ENCODE measurements at regions not wholly inside any gene's neighbourhood (a gene's known extent, or its start where the extent isn't known, plus 50 kb on each side); places are given as distances from the start of the nearest gene placed in this dataset.

- no peaks in the 10 kb centered on the region for H3K79me2 ChIP-seq (ENCODE audit: low read length)
- no peaks in the 10 kb centered on the region for H3K36me3 ChIP-seq (replicated peaks; ENCODE audit: low read depth, low read length)
Observed at GRCh38 chr12:20181416-20182180, 186.7 kb upstream of the PDE3A start.

GRCh38 chr12:20183563-20183962, 184.8 kb upstream of the PDE3A start:
- no peak overlapping the region for H2AFZ ChIP-seq (ENCODE audit: low read depth, low read length)
- H3K27ac ChIP-seq (ENCODE audit: low read length): no peak overlapping the region

More at GRCh38 chr12:20181416-20182180, 186.7 kb upstream of the PDE3A start:
- no peaks in the 10 kb centered on the region for H4K20me1 ChIP-seq (ENCODE audit: insufficient read depth, low read length)
- TF ChIP-seq EZH2phosphoT487 (IDR thresholded peaks at IDR 0.05; ENCODE audit: low read depth): no peak
- no peak for TF ChIP-seq CTCF (IDR thresholded peaks at IDR 0.05; ENCODE audit: low read depth, low read length)
- H3K9me3 ChIP-seq (ENCODE audit: insufficient read depth, low read length): no peaks in the 10 kb centered on the region
- H3K27me3 ChIP-seq (ENCODE audit: low read depth, low read length): no peaks in the 10 kb centered on the region
- no peak overlapping the region for H3K9ac ChIP-seq (ENCODE audit: low read length)
- H3K4me2 ChIP-seq (ENCODE audit: low read length): no peak overlapping the region
- H3K4me1 ChIP-seq (ENCODE audit: low read length): no peaks in the 10 kb centered on the region
- H3K27ac ChIP-seq (ENCODE audit: low read length): no peak overlapping the region
- no peak overlapping the region for H2AFZ ChIP-seq (ENCODE audit: low read depth, low read length)
- no peak overlapping the region for H3K4me3 ChIP-seq (ENCODE audit: low read length)

GRCh38 chr12:20184514-20184913, 183.8 kb upstream of the PDE3A start:
- Histone ChIP-seq H4K20me1 (ENCODE audit: insufficient read depth, low read length) (no peaks in the 10 kb centered on the region), H3K4me3 (ENCODE audit: low read length) (no peak overlapping the region), H3K79me2 (ENCODE audit: low read length) (no peaks in the 10 kb centered on the region), H3K27me3 (ENCODE audit: low read depth, low read length) (no peaks in the 10 kb centered on the region), H2AFZ (ENCODE audit: low read depth, low read length) (no peak overlapping the region), H3K4me1 (ENCODE audit: low read length) (peaks cover 17% of the 10 kb centered on the region), H3K36me3 (replicated peaks; ENCODE audit: low read depth, low read length) (no peaks in the 10 kb centered on the region), H3K9ac (ENCODE audit: low read length) (no peak overlapping the region), H3K27ac (ENCODE audit: low read length) (no peak overlapping the region), H3K4me2 (ENCODE audit: low read length) (no peak overlapping the region), H3K9me3 (ENCODE audit: insufficient read depth, low read length) (no peaks in the 10 kb centered on the region)
- no peak for TF ChIP-seq CTCF (IDR thresholded peaks at IDR 0.05; ENCODE audit: low read depth, low read length)

More at GRCh38 chr12:20183563-20183962, 184.8 kb upstream of the PDE3A start:
- Histone ChIP-seq H3K4me1 (ENCODE audit: low read length) (peaks cover 12% of the 10 kb centered on the region), H3K4me2 (ENCODE audit: low read length) (no peak overlapping the region), H3K36me3 (replicated peaks; ENCODE audit: low read depth, low read length) (no peaks in the 10 kb centered on the region), H3K27me3 (ENCODE audit: low read depth, low read length) (no peaks in the 10 kb centered on the region), H4K20me1 (ENCODE audit: insufficient read depth, low read length) (no peaks in the 10 kb centered on the region), H3K9me3 (ENCODE audit: insufficient read depth, low read length) (no peaks in the 10 kb centered on the region), H3K79me2 (ENCODE audit: low read length) (no peaks in the 10 kb centered on the region), H3K9ac (ENCODE audit: low read length) (no peak overlapping the region), H3K4me3 (ENCODE audit: low read length) (no peak overlapping the region)
- TF ChIP-seq CTCF (IDR thresholded peaks at IDR 0.05; ENCODE audit: low read depth, low read length) (no peak), EZH2phosphoT487 (IDR thresholded peaks at IDR 0.05; ENCODE audit: low read depth) (no peak)

- Histone ChIP-seq H2AFZ (ENCODE audit: low read depth, low read length) (no peak overlapping the region), H3K79me2 (ENCODE audit: low read length) (no peaks in the 10 kb centered on the region), H4K20me1 (ENCODE audit: insufficient read depth, low read length) (no peaks in the 10 kb centered on the region), H3K9me3 (ENCODE audit: insufficient read depth, low read length) (no peaks in the 10 kb centered on the region), H3K4me1 (ENCODE audit: low read length) (peaks cover 24% of the 10 kb centered on the region), H3K4me2 (ENCODE audit: low read length) (no peak overlapping the region), H3K27me3 (ENCODE audit: low read depth, low read length) (no peaks in the 10 kb centered on the region), H3K36me3 (replicated peaks; ENCODE audit: low read depth, low read length) (no peaks in the 10 kb centered on the region), H3K27ac (ENCODE audit: low read length) (0 out of 2 replicates have a peak overlapping the region, but pooled peaks have one; percentile 6), H3K9ac (ENCODE audit: low read length) (no peak overlapping the region), H3K4me3 (ENCODE audit: low read length) (no peak overlapping the region)
- no peak for TF ChIP-seq EZH2phosphoT487 (IDR thresholded peaks at IDR 0.05; ENCODE audit: low read depth)
- TF ChIP-seq CTCF (IDR thresholded peaks at IDR 0.05; ENCODE audit: low read depth, low read length): no peak
Observed at GRCh38 chr12:20187456-20187855, 180.9 kb upstream of the PDE3A start.

Measured in OCI-LY3 (cell line).